GM12865 (cell line): ENCODE measurements at regions not wholly inside any gene's neighbourhood (a gene's known extent, or its start where the extent isn't known, plus 50 kb on each side); places are given as distances from the start of the nearest gene placed in this dataset.

Experiments used
- DNase-seq: peaks from one replicate; pipeline ENCODE4 v3.0.0; 2010; ENCODE audit warnings: low read depth
- H3K4me3 ChIP-seq: 2 replicates; pipeline ENCODE4 v1.5.1; 2011; ENCODE audit warnings: mild to moderate bottlenecking, low read depth, low read length, control low read depth
- CTCF ChIP-seq: IDR thresholded peaks from 2 replicates; pipeline ENCODE4 v1.5.1; 2011; ENCODE audit warnings: low read length, control low read depth, low read depth, inconsistent platforms; ENCODE audit not compliant: insufficient read depth; ENCODE audit errors: missing control alignments

DNA sequence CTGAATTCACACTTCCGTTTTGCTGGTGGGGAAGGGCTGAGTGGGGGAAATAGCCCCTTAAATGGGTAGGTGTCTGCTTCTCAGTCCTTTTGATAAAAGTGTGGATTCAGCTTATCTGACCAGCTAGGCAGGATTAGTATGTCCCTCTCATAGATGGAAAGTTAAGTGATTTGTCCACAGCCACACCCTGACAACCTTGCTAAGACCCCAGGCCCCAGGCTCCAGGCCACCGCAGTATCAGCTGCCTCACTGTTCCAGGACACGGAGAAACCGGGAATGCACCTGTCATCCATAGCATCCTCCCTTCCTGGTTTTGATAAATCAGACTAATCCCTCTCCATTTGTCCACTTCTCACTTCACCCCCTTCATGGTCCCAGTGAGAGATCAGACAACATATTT is 197.7 kb downstream of the USP12 start:
- no peak overlapping the region for H3K4me3 ChIP-seq
- no peak for DNase-seq
- no peak for TF ChIP-seq CTCF

- no peak overlapping the region for H3K4me3 ChIP-seq
- no peak for TF ChIP-seq CTCF
- DNase-seq: no peak
Measured at GRCh38 chr13:26973295-26973694, 198.3 kb downstream of the USP12 start.

GRCh38 chr13:26971990-26972887 is 199.4 kb downstream of the USP12 start:
- peak; percentile 30 for TF ChIP-seq CTCF
- DNase-seq: peak; percentile 50

GRCh38 chr13:26968431-26969341 is 202.9 kb downstream of the USP12 start:
- DNase-seq: no peak
- TF ChIP-seq CTCF: no peak
- H3K4me3 ChIP-seq: no peak overlapping the region

More at GRCh38 chr13:26971990-26972887, 199.4 kb downstream of the USP12 start:
- no peak overlapping the region for H3K4me3 ChIP-seq

DNA sequence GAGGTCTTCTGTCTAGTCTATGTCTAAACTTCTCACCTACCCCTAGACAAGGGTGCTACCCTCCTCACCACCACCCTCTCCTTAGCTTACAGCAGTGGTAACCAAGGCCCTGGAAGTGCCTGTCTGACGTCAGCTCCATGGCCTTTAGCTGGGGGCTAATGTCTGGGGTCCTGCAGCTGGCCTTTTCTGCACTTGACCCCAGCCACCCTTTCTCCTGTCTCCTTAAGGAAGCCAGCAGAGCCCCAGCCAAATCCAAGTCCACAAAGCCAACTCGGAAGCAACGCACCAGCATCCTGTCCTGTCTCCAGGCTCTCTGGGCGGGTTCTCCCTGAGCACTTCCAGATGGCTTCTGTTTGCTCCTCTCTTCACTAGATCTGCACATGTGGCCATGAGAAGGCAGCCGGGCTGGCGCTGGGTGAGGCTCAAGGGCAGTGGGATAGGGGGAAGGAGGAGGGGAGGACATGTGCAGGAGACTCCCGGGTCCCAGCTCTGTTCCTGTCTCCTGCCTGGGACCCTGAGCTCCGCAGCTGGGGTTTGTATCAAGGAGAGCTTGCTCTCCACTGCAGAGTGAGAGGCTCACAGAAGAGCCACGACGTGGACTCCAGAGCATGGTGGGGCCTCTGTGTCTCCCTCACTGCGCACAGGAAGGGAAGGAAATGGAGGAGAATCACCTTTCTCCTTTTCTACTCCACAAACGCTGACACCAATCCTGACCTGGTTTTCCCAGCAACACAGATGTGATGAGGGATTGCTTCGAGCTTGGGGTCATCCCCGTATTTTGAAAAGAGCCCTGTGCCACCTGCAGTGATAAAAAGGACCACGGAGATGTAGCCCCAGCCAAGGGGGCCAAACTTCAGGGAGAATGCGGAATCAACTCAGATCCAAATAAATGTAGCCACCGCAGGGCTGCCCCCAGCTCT is 204.2 kb downstream of the USP12 start:
- no peak for DNase-seq
- no peak for TF ChIP-seq CTCF
- H3K4me3 ChIP-seq: no peak overlapping the region

DNA sequence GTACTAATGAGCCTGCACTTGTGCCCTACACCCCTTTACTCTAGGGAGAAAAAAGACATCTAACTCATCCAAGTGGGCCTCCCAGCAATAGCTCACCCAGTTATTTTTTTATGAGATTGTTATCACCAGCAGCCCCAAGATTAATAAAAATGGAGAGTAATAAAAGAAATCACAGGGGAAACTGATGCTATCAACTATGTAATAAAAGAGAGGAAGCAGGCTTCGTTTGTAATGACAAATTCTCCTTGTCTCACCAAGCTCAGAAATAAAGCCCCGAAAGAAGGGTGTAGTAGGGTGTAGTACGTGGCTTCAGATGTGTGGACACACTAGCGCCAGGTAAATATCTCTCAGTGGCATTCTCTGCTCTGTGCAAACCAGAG is 204.9 kb downstream of the USP12 start:
- DNase-seq: no peak
- no peak for TF ChIP-seq CTCF
- H3K4me3 ChIP-seq: no peak overlapping the region
